GM19324 (cell line): ENCODE measurements at regions not wholly inside any gene's neighbourhood (a gene's known extent, or its start where the extent isn't known, plus 50 kb on each side); places are given as distances from the start of the nearest gene placed in this dataset.

Source experiments
- ATAC-seq: cut with Tn5 transposase; IDR thresholded peaks from one replicate; pipeline ENCODE4 v1.9.1; 2021; ENCODE audit warnings: mild to moderate bottlenecking, moderate library complexity; ENCODE audit not compliant: unreplicated experiment, low FRiP score

- no peak for ATAC-seq
Measured at GRCh38 chr13:62057286-62057685, 641.6 kb upstream of the PCDH20 start.

- no peak for ATAC-seq
Measured at GRCh38 chr13:62049992-62050391, 634.3 kb upstream of the PCDH20 start.

GRCh38 chr13:62046512-62046911 lies 630.9 kb upstream of the PCDH20 start:
- no peak for ATAC-seq

GRCh38 chr13:62043600-62043999 lies 628.0 kb upstream of the PCDH20 start:
- ATAC-seq = no peak

- ATAC-seq = no peak
Measured at GRCh38 chr13:62040806-62041205, 625.2 kb upstream of the PCDH20 start.

GRCh38 chr13:62040078-62040477 lies 624.4 kb upstream of the PCDH20 start:
- no peak for ATAC-seq

GRCh38 chr13:62038214-62038613 lies 622.6 kb upstream of the PCDH20 start:
- no peak for ATAC-seq

GRCh38 chr13:62035981-62036380 lies 620.3 kb upstream of the PCDH20 start:
- ATAC-seq = no peak

GRCh38 chr13:62033934-62034333 lies 618.3 kb upstream of the PCDH20 start:
- ATAC-seq = no peak

GRCh38 chr13:62022369-62022768 lies 606.7 kb upstream of the PCDH20 start:
- no peak for ATAC-seq

GRCh38 chr13:62019858-62020257 lies 604.2 kb upstream of the PCDH20 start:
- no peak for ATAC-seq

- no peak for ATAC-seq
Measured at GRCh38 chr13:62014299-62014698, 598.6 kb upstream of the PCDH20 start.

GRCh38 chr13:62003452-62003851 lies 587.8 kb upstream of the PCDH20 start:
- no peak for ATAC-seq

GRCh38 chr13:61994174-61994573 lies 578.5 kb upstream of the PCDH20 start:
- no peak for ATAC-seq

- no peak for ATAC-seq
Measured at GRCh38 chr13:61989978-61990377, 574.3 kb upstream of the PCDH20 start.

- no peak for ATAC-seq
Measured at GRCh38 chr13:61988810-61989209, 573.2 kb upstream of the PCDH20 start.

- no peak for ATAC-seq
Measured at GRCh38 chr13:61975001-61975400, 559.4 kb upstream of the PCDH20 start.

GRCh38 chr13:61965756-61966155 lies 550.1 kb upstream of the PCDH20 start:
- no peak for ATAC-seq

GRCh38 chr13:61960981-61961380 lies 545.3 kb upstream of the PCDH20 start:
- no peak for ATAC-seq

- no peak for ATAC-seq
Measured at GRCh38 chr13:61954092-61954491, 538.4 kb upstream of the PCDH20 start.

GRCh38 chr13:61950828-61951227 lies 535.2 kb upstream of the PCDH20 start:
- ATAC-seq = no peak

GRCh38 chr13:61944329-61944929 lies 528.8 kb upstream of the PCDH20 start:
- no peak for ATAC-seq

- ATAC-seq = no peak
Measured at GRCh38 chr13:61935710-61936109, 520.1 kb upstream of the PCDH20 start.
